Breast epithelium (tissue), 4 donors: ENCODE measurements at regions not wholly inside any gene's neighbourhood (a gene's known extent, or its start where the extent isn't known, plus 50 kb on each side); places are given as distances from the start of the nearest gene placed in this dataset.

Experiments
- DNase-seq, 2 donors: peaks; one replicate each; pipeline ENCODE4 v3.0.0-alpha.2; 2019; ENCODE audit warnings: low spot score in 2 of 2
- H3K27ac ChIP-seq, 2 donors: fragments of 200-600 bp; sonication (generic) in 1 of 2; one replicate each; pipeline ENCODE4 v1.5.1; 2016 to 2019; ENCODE audit warnings: mild to moderate bottlenecking in 1 of 2
- H3K27me3 ChIP-seq, 2 donors: fragments of 200-600 bp; sonication (generic) in 1 of 2; one replicate each; pipeline versions ENCODE4 v1.5.1 to v1.6.0; 2017 to 2019; ENCODE audit warnings: control low read depth in 1 of 2, mild to moderate bottlenecking in 1 of 2
- H3K36me3 ChIP-seq: fragments of 200-600 bp; one replicate; pipeline ENCODE4 v1.5.1; 2019
- H3K4me1 ChIP-seq, 2 donors: fragments of 200-600 bp; sonication (generic); one replicate each; pipeline ENCODE4 v1.5.1; 2016 to 2019; ENCODE audit warnings: control low read depth in 1 of 2
- H3K4me3 ChIP-seq, 3 donors: fragments of 200-600 bp; sonication (generic); 1 replicate in 2 of 3; 2 replicates in 1 of 3; pipeline ENCODE4 v1.5.1; 2016 to 2019; ENCODE audit warnings: mild to moderate bottlenecking in 3 of 3, moderate library complexity in 2 of 3
- H3K9me3 ChIP-seq, 2 donors: fragments of 200-600 bp; sonication (generic) in 1 of 2; one replicate each; pipeline ENCODE4 v1.5.1; 2016 to 2019; ENCODE audit warnings: control low read depth in 1 of 2
- CTCF ChIP-seq, 3 donors: fragments of 450-650 bp; IDR thresholded peaks; one replicate each; pipeline ENCODE4 v1.5.1; 2016 to 2017; ENCODE audit warnings: antibody characterized with exemption in 3 of 3, mild to moderate bottlenecking in 3 of 3, moderate library complexity in 3 of 3
- POLR2A ChIP-seq: fragments of 450-650 bp; IDR thresholded peaks from one replicate; pipeline ENCODE4 v1.6.1; 2016; ENCODE audit warnings: antibody characterized with exemption, mild to moderate bottlenecking, moderate library complexity
- POLR2AphosphoS5 ChIP-seq, 3 donors: sonication (generic); formaldehyde crosslinking; IDR thresholded peaks; one replicate each; pipeline ENCODE4 v1.6.1; 2017; ENCODE audit warnings: antibody characterized with exemption in 3 of 3
- intact Hi-C: fragments of 100-400 bp; cut with DNase I; formaldehyde crosslinking; loops from one replicate; pipeline ENCODE4 v1.15.1; 2023; ENCODE audit warnings: low total_unique reads

GRCh38 chr6:121858310-121858709 lies 422.9 kb downstream of the GJA1 start:
- Histone ChIP-seq H3K9me3 (peaks cover 0 to 8% of the 10 kb centered on the region in 2 donors), H3K36me3 (no peaks in the 10 kb centered on the region), H3K4me1 (no peaks in the 10 kb centered on the region), H3K27ac (no peak overlapping the region), H3K27me3 (no peaks in the 10 kb centered on the region), H3K4me3 (no peak overlapping the region)
- TF ChIP-seq CTCF (IDR thresholded peaks at IDR 0.05) (no peak), POLR2A (no peak), POLR2AphosphoS5 (IDR thresholded peaks at IDR 0.05) (no peak)
- DNase-seq, result no peak
- intact Hi-C loops, result no loop called here

- Histone ChIP-seq H3K27ac (no peak overlapping the region), H3K36me3 (no peaks in the 10 kb centered on the region), H3K27me3 (no peaks in the 10 kb centered on the region), H3K4me1 (no peaks in the 10 kb centered on the region), H3K9me3 (peaks cover 0 to 8% of the 10 kb centered on the region in 2 donors), H3K4me3 (no peak overlapping the region)
- TF ChIP-seq POLR2AphosphoS5 (IDR thresholded peaks at IDR 0.05), result no peak
- no peak for TF ChIP-seq CTCF (IDR thresholded peaks at IDR 0.05)
- TF ChIP-seq POLR2A, result no peak
- DNase-seq, result no peak
- intact Hi-C loops, result no loop called here
These were observed 423.5 kb downstream of the GJA1 start for GRCh38 chr6:121858986-121859385.

- H3K27ac ChIP-seq, result no peak overlapping the region
- TF ChIP-seq POLR2AphosphoS5 (IDR thresholded peaks at IDR 0.05) (no peak), POLR2A (no peak), CTCF (IDR thresholded peaks at IDR 0.05) (no peak)
- intact Hi-C loops, result no loop called here
- H3K4me1 ChIP-seq, result no peaks in the 10 kb centered on the region
- peaks cover 0 to 8% of the 10 kb centered on the region in 2 donors for H3K9me3 ChIP-seq
- no peak for DNase-seq
- H3K36me3 ChIP-seq, result no peaks in the 10 kb centered on the region
- H3K4me3 ChIP-seq, result no peak overlapping the region
- no peaks in the 10 kb centered on the region for H3K27me3 ChIP-seq
These were observed 430.4 kb downstream of the GJA1 start for GRCh38 chr6:121865811-121866210.

- no peak overlapping the region for H3K27ac ChIP-seq
- H3K4me1 ChIP-seq, result no peaks in the 10 kb centered on the region
- no peak overlapping the region for H3K4me3 ChIP-seq
- no peaks in the 10 kb centered on the region for H3K36me3 ChIP-seq
- H3K27me3 ChIP-seq, result no peaks in the 10 kb centered on the region
- TF ChIP-seq CTCF (IDR thresholded peaks at IDR 0.05), result no peak
- no peak for TF ChIP-seq POLR2A
- no peak for TF ChIP-seq POLR2AphosphoS5 (IDR thresholded peaks at IDR 0.05)
- intact Hi-C loops, result no loop called here
- no peak for DNase-seq
- H3K9me3 ChIP-seq, result no peaks in the 10 kb centered on the region
These were observed 431.6 kb downstream of the GJA1 start for GRCh38 chr6:121867095-121867494.

- intact Hi-C loops, result no loop called here
- no peak overlapping the region for H3K4me3 ChIP-seq
- no peaks in the 10 kb centered on the region for H3K9me3 ChIP-seq
- H3K27ac ChIP-seq, result no peak overlapping the region
- TF ChIP-seq POLR2AphosphoS5 (IDR thresholded peaks at IDR 0.05), result no peak
- no peaks in the 10 kb centered on the region for H3K27me3 ChIP-seq
- DNase-seq, result no peak
- no peaks in the 10 kb centered on the region for H3K4me1 ChIP-seq
- no peaks in the 10 kb centered on the region for H3K36me3 ChIP-seq
These were observed 432.8 kb downstream of the GJA1 start for GRCh38 chr6:121868206-121868605.

GRCh38 chr6:121873595-121873994 lies 438.1 kb downstream of the GJA1 start:
- DNase-seq, result no peak
- Histone ChIP-seq H3K27me3 (no peaks in the 10 kb centered on the region), H3K9me3 (no peaks in the 10 kb centered on the region), H3K27ac (no peak overlapping the region), H3K4me3 (no peak overlapping the region), H3K36me3 (no peaks in the 10 kb centered on the region), H3K4me1 (no peaks in the 10 kb centered on the region)
- TF ChIP-seq POLR2A (no peak), POLR2AphosphoS5 (IDR thresholded peaks at IDR 0.05) (no peak), CTCF (IDR thresholded peaks at IDR 0.05) (no peak)
- intact Hi-C loops, result no loop called here
